ENCODE measurements at regions not wholly inside any gene's neighbourhood (a gene's known extent, or its start where the extent isn't known, plus 50 kb on each side); places are given as distances from the start of the nearest gene placed in this dataset.

DNA sequence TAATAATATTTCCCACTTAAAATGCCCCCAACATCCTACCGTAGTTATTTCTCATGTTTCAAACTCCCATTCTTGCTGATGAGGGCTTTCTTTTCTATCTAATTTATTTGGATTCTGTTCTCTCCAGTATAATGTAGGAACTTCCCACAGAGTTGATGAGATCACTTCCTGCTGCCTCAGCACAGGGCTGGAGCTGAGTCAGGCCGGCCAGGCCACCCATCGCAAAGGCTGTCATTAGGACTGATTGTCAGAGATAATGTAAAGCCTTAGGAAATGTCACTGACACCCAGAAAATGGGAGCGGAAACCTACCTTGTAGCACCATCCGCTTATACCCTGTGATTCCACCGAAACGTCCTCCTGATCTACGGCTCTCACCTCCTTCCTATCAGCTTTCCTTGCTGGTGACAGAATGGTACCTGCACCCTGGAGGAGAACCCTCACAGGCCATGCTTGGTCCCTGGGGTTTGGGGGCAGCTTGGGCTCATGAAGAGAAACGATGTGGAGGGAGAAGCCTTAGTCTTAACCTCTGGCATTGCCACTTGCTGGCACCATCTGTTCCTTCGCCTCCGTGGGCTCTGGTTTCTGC lies 672.8 kb upstream of the ID2 start (continued):
- TF ChIP-seq YY1 (IDR thresholded peaks at IDR 0.05; ENCODE audit: borderline replicate concordance in 1 of 3, control insufficient read depth in 1 of 3, extremely low read depth in 1 of 3, insufficient read depth in 3 of 3, insufficient read length in 1 of 3, insufficient replicate concordance in 2 of 3, low read depth in 1 of 3, low read length in 2 of 3) (no peak), DDX20 (tag; IDR thresholded peaks at IDR 0.05; ENCODE audit: low read depth) (no peak), NFXL1 (CRISPR knock-in tag; IDR thresholded peaks at IDR 0.05) (no peak), CC2D1A (IDR thresholded peaks at IDR 0.05) (no peak), GABPB1 (CRISPR knock-in tag; IDR thresholded peaks at IDR 0.05) (no peak), EHMT2 (IDR thresholded peaks at IDR 0.05) (peak; percentile 74), CSDE1 (IDR thresholded peaks at IDR 0.05) (no peak), ZNF589 (CRISPR knock-in tag; IDR thresholded peaks at IDR 0.05; ENCODE audit: low read depth) (0 out of 2 replicates have a peak, but pooled peaks have one; percentile 59), EP300 (IDR thresholded peaks at IDR 0.05; ENCODE audit: low read length) (peak; percentile 8; the same call in 1 of the 2 replicates), DPF2 (IDR thresholded peaks at IDR 0.05) (peak; percentile 45; the same call in 1 of the 2 replicates), ZNF134 (CRISPR knock-in tag; conservative IDR thresholded peaks at IDR 0.05) (no peak), ZNF316 (IDR thresholded peaks at IDR 0.05) (peak; percentile 77), HEY1 (CRISPR knock-in tag; IDR thresholded peaks at IDR 0.05; ENCODE audit: borderline replicate concordance) (no peak), RFX7 (CRISPR knock-in tag; IDR thresholded peaks at IDR 0.05) (no peak), PML (IDR thresholded peaks at IDR 0.05; ENCODE audit: low read length) (no peak)
- TF ChIP-seq, protein P1, sequence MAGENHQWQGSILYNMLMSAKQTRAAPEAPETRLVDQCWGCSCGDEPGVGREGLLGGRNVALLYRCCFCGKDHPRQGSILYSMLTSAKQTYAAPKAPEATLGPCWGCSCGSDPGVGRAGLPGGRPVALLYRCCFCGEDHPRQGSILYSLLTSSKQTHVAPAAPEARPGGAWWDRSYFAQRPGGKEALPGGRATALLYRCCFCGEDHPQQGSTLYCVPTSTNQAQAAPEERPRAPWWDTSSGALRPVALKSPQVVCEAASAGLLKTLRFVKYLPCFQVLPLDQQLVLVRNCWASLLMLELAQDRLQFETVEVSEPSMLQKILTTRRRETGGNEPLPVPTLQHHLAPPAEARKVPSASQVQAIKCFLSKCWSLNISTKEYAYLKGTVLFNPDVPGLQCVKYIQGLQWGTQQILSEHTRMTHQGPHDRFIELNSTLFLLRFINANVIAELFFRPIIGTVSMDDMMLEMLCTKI (IDR thresholded peaks at IDR 0.05; ENCODE audit: partially characterized antibody), result no peak
- TF ChIP-seq, protein P2, sequence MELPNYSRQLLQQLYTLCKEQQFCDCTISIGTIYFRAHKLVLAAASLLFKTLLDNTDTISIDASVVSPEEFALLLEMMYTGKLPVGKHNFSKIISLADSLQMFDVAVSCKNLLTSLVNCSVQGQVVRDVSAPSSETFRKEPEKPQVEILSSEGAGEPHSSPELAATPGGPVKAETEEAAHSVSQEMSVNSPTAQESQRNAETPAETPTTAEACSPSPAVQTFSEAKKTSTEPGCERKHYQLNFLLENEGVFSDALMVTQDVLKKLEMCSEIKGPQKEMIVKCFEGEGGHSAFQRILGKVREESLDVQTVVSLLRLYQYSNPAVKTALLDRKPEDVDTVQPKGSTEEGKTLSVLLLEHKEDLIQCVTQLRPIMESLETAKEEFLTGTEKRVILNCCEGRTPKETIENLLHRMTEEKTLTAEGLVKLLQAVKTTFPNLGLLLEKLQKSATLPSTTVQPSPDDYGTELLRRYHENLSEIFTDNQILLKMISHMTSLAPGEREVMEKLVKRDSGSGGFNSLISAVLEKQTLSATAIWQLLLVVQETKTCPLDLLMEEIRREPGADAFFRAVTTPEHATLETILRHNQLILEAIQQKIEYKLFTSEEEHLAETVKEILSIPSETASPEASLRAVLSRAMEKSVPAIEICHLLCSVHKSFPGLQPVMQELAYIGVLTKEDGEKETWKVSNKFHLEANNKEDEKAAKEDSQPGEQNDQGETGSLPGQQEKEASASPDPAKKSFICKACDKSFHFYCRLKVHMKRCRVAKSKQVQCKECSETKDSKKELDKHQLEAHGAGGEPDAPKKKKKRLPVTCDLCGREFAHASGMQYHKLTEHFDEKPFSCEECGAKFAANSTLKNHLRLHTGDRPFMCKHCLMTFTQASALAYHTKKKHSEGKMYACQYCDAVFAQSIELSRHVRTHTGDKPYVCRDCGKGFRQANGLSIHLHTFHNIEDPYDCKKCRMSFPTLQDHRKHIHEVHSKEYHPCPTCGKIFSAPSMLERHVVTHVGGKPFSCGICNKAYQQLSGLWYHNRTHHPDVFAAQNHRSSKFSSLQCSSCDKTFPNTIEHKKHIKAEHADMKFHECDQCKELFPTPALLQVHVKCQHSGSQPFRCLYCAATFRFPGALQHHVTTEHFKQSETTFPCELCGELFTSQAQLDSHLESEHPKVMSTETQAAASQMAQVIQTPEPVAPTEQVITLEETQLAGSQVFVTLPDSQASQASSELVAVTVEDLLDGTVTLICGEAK (IDR thresholded peaks at IDR 0.05), result peak; percentile 72
- TF ChIP-seq, protein P2 (CRISPR knock-in tag; IDR thresholded peaks at IDR 0.05), result no peak
- TF ChIP-seq, protein P3, sequence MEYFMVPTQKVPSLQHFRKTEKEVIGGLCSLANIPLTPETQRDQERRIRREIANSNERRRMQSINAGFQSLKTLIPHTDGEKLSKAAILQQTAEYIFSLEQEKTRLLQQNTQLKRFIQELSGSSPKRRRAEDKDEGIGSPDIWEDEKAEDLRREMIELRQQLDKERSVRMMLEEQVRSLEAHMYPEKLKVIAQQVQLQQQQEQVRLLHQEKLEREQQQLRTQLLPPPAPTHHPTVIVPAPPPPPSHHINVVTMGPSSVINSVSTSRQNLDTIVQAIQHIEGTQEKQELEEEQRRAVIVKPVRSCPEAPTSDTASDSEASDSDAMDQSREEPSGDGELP (CRISPR knock-in tag; IDR thresholded peaks at IDR 0.05; ENCODE audit: borderline replicate concordance), result no peak

Measured in K562 (cell line).